ENCODE measurements at regions not wholly inside any gene's neighbourhood (a gene's known extent, or its start where the extent isn't known, plus 50 kb on each side); places are given as distances from the start of the nearest gene placed in this dataset.

- Histone ChIP-seq H2BK15ac (ENCODE audit: low read length) (no peak overlapping the region), H3K4me3 (ENCODE audit: extremely low read depth in 1 of 4, insufficient read depth in 2 of 4, low read depth in 3 of 4, low read length in 4 of 4) (no peak overlapping the region), H2AFZ (ENCODE audit: low read length) (no peak overlapping the region), H3K4ac (replicated peaks; ENCODE audit: insufficient read length, low read depth, low read length) (no peak overlapping the region), H3K56ac (replicated peaks; ENCODE audit: insufficient read length, low read depth, low read length) (no peak overlapping the region), H3K18ac (ENCODE audit: extremely low read depth, low read length) (no peak overlapping the region), H4K8ac (ENCODE audit: extremely low read depth, insufficient read depth, low read length) (no peak overlapping the region), H2BK120ac (replicated peaks; ENCODE audit: low read depth, low read length) (no peak overlapping the region), H4K20me1 (replicated peaks in 1 of 2; ENCODE audit: control insufficient read depth in 1 of 2, insufficient read depth in 2 of 2, low read length in 2 of 2) (no peaks in the 10 kb centered on the region), H3K9ac (replicated peaks in 1 of 4; ENCODE audit: extremely low read depth in 1 of 4, low read depth in 3 of 4, low read length in 3 of 4) (no peak overlapping the region), H3K36me3 (ENCODE audit: control insufficient read depth in 2 of 4, insufficient read depth in 4 of 4, low read length in 3 of 4) (no peaks in the 10 kb centered on the region), H4K5ac (ENCODE audit: insufficient read length, low read depth, low read length) (no peak overlapping the region), H3K23me2 (ENCODE audit: low read depth, low read length) (no peaks in the 10 kb centered on the region), H3K4me2 (ENCODE audit: insufficient read depth in 1 of 2, low read depth in 2 of 2, low read length in 2 of 2) (no peak overlapping the region), H3K79me1 (ENCODE audit: low read depth, low read length) (no peaks in the 10 kb centered on the region), H3K27ac (ENCODE audit: low read depth, low read length) (no peak overlapping the region), H3K27me3 (replicated peaks in 1 of 4; ENCODE audit: control insufficient read depth in 3 of 4, extremely low read depth in 1 of 4, insufficient read depth in 3 of 4, low read length in 3 of 4) (no peaks in the 10 kb centered on the region), H4K91ac (replicated peaks; ENCODE audit: insufficient read length, low read length) (no peak overlapping the region), H3K79me2 (ENCODE audit: control insufficient read depth in 1 of 2, insufficient read depth in 2 of 2, low read length in 2 of 2) (no peaks in the 10 kb centered on the region), H3K14ac (ENCODE audit: insufficient read length) (no peak overlapping the region), H2BK20ac (ENCODE audit: low read length) (no peak overlapping the region), H2AK5ac (ENCODE audit: low read depth, low read length) (no peak overlapping the region), H3K23ac (ENCODE audit: insufficient read length) (no peak overlapping the region), H3K9me3 (ENCODE audit: insufficient read depth in 2 of 2, low read depth in 1 of 2, low read length in 1 of 2) (peaks cover 5 to 7% of the 10 kb centered on the region in 2 experiments), H3K4me1 (replicated peaks in 1 of 4; ENCODE audit: control insufficient read depth in 3 of 4, insufficient read depth in 4 of 4, low read length in 3 of 4) (peaks cover 0 to 5% (median 2%) of the 10 kb centered on the region in 4 experiments; a peak in 2 of 7 replicates), H2BK12ac (ENCODE audit: low read depth, low read length) (no peak overlapping the region), H2BK5ac (ENCODE audit: low read depth, low read length) (no peak overlapping the region)
- ChIA-PET POLR2A (ENCODE audit: partially characterized antibody) (no interaction called here), CTCF (ENCODE audit: partially characterized antibody) (interaction anchor here (0.6 kb wide), 1 partner anchor 316 kb away, joined by 3 read pairs; no protein-coding TSS in a partner anchor)
- 80% methylated on average over 2 of the region's 2 CpGs; no CpG with 5 or more reads in 1 of the 2 experiments for WGBS, 2 experiments (ENCODE audit: extremely low coverage in 1 of 2, insufficient coverage in 1 of 2, insufficient read length in 1 of 2, insufficient replicate concordance in 2 of 2, low coverage in 1 of 2, low lambda C conversion rate in 2 of 2, missing lambda C conversion rate in 1 of 2)
- FAIRE-seq: no peak
- DNase-seq (ENCODE audit: low read depth in 1 of 2, low spot score in 2 of 2): no peak
- TF ChIP-seq E2F6 (IDR thresholded peaks at IDR 0.05): no peak
- no peak for TF ChIP-seq POLR2A (IDR thresholded peaks at IDR 0.05; ENCODE audit: control extremely low read depth in 1 of 2, low read depth in 2 of 2, low read length in 2 of 2)
- TF ChIP-seq CBX8 (IDR thresholded peaks at IDR 0.05; ENCODE audit: borderline replicate concordance, low read depth, low read length): no peak
- TF ChIP-seq YY1 (IDR thresholded peaks at IDR 0.05; ENCODE audit: low read depth, low read length): no peak
- no peak for TF ChIP-seq RXRA (IDR thresholded peaks at IDR 0.05; ENCODE audit: insufficient read depth, low read depth, low read length)
- TF ChIP-seq ZNF274 (IDR thresholded peaks at IDR 0.05; ENCODE audit: borderline replicate concordance, extremely low read depth, low read length): no peak
- no peak for TF ChIP-seq ATF3 (IDR thresholded peaks at IDR 0.05; ENCODE audit: insufficient read depth, low read depth, low read length)
- TF ChIP-seq SP1 (IDR thresholded peaks at IDR 0.05; ENCODE audit: low read depth, low read length): no peak
- TF ChIP-seq PHF8 (conservative IDR thresholded peaks at IDR 0.05; ENCODE audit: low read depth, low read length): no peak
- TF ChIP-seq POLR2AphosphoS5 (IDR thresholded peaks at IDR 0.05; ENCODE audit: low read depth, low read length): no peak
- TF ChIP-seq CTCF (IDR thresholded peaks at IDR 0.05; ENCODE audit: control extremely low read depth in 1 of 3, insufficient read depth in 1 of 3, low read depth in 1 of 3, low read length in 3 of 3): no peak
- no peak for TF ChIP-seq JUN (IDR thresholded peaks at IDR 0.05; ENCODE audit: low read depth, low read length)
Measured at GRCh38 chr3:105255350-105255749, 111.4 kb upstream of the ALCAM start.
